Stimulated activated naive CD4-positive, alpha-beta T cell (primary cell): ENCODE measurements at regions not wholly inside any gene's neighbourhood (a gene's known extent, or its start where the extent isn't known, plus 50 kb on each side); places are given as distances from the start of the nearest gene placed in this dataset.
A peak's percentile ranks its signal among the peaks of the same experiment; 100 is the strongest.

Experiments used
- DNase-seq, 6 experiments: peaks; one replicate each; lab custom pipeline; 2025; lab: John Stamatoyannopoulos, UW

GRCh38 chr2:236317938-236318396 lies 53.8 kb upstream of the ASB18 start:
- DNase-seq = no peak

DNA sequence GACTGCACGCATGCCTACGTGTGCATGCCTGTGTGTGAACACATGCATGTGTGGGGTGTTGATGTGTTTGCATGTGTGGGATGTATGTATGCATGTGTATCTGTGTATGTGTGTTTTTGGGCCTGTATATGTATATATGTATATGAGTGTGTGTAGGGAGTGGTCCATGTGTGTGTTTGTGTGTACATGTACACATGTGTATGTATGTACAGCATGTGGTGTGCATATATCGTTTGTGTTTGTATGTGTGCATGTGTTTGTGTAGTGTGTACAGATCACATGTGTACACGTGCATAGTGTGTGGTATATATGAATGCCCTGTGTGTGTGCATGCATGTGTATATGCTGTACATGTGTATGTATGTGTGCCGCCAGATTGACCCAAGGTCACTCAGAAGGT lies 54.2 kb upstream of the ASB18 start:
- no peak for DNase-seq

DNA sequence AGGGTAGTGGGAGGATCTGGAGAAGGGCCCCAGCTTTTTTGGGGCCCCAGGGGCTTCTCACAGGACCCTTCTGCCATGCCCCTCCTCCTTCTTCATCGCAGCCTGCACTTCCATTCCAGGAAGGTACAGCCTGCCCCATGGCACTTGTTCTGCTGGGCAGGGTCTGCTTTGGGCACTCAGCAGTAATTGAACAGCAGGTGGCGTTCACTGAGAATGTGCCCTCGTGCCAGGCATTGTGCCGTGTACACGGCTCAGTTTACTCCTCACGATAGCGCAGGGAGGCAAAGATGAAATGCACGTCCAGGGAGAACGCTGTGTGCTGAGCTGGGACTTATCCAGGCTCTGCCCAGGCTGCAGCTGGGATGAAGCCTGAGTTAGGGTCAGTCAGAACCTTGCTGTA lies 54.8 kb upstream of the ASB18 start:
- DNase-seq = no peak

DNA sequence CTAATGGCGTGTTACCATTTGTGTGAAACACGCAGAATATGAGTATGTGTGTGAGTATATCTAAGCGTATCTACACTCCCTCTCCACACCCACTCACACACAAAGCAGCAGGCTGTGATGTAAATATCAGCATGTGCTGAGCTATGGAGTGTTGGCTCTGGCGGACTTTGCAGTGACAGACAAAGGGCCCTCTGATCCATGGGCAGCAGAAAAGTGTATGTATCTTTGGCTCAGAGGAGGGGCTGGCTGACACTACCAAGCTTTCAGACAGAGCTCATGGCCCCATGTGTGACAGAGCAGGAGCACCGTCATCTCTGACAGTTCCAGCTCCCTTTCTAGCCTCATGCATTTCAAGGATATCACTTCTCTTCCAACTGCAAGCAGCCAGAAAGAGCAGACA lies 57.2 kb upstream of the ASB18 start:
- no peak for DNase-seq

DNA sequence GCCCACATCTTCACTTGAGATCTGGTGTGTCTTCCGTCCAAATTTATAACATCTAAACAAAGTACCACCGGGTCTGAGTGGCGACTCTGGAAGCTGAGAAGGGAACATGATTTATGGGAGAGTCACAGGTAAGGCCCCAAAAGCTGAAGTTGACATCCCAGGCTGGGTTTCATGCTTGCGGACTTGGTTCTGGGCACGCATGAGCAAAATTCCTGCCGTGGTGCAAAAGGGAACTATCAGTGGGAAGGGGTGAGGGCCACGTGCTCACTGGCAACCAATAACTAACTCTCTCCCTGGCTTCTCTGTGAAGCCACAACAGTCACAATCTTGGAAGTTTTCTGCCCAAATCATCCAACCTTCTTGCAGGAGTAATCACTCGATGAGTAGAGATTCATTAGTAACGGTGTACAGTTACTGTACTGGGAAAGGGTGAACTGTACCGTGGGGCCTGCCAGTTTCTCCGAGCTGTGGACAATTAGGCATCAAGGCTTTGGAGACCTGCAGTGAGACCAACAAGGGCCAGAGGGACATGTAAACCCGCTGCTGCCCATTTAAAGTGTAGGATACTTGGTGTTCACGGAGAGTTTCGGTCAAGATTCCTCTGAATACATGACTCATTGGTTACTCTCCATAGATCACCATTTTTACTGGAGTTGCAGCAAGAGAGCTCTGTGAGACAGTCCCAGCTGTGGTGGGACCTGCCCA lies 69.4 kb upstream of the ASB18 start:
- no peak for DNase-seq

DNA sequence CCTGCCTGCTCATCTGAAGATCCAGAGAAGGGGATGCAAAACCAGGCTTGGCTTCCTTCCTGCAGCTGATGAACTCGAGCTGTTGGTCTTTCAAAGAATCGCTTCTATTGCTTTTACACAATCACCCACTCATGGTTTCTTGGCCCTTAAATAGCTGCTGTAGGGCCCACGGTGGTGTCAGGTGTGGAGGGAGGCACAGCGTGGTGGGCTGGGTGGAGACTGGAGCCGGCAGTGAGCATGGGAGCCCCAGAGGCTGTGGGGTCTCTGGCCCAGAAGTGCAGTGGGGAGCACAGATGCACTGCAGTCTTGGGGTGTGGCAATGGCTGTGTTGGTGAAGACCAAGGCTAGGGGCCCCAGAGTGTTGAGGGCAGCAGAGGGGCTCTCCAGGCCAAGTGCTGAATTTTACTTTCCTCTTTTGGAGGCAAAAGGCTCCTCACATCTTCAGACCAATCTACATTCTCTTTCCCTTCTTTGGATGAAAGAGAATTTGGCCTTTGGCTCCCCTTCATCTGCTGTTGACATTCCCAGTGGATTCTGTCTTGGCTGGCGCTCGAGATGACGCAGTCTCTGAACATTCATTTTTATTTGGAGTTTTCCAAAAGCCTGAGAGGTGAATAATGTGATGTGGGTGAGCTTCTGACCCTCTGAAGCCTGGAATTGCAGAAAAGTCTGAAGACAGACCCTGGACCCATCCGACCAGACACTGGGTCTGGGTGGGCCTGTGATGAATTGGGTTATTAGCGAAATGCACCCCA lies 70.1 kb upstream of the ASB18 start:
- peak in 2 of 6 experiments; percentile 3 to 17 for DNase-seq

DNA sequence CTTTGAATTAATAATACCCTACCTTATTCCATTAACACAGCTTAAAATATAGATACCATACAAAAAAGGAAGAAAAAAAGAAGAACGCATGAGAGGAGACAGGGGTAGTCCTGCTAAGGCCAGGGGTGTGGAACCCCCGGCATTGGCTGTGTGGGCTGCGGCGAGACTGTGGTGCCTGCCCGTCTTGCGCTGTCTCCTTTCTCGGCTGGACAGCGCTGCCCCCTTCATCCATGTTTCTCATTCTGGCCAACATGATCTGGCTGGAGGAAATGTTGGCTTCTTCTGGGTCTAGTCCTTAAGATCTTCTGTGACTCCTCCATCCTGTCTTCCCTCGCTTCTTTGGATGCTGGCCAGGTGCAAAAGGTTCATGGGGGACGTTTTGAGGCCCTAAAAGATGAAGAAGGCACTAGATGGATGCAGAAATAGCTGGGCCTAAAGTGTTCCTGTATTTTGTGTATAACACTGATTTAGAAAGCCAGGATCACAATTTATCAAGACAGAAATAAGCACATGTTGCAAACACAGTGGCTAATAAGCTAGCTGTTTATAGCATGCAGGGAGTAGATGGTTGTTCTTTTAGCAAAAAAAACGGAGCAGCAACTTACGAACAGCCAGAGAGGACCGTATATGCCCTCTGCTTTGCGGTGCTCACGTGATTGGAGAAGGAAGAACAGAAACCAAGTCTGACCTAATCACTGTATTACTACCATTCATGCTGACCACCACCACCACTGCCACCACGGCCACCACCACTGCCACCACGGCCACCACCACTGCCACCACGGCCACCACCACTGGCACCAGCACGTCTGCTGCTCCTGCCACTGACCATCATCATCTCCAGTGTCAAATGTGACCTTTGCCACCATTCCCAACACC lies 71.7 kb upstream of the ASB18 start:
- no peak for DNase-seq

- DNase-seq = no peak
These were observed 72.6 kb upstream of the ASB18 start for GRCh38 chr2:236336575-236337464.

- DNase-seq = no peak
These were observed 73.5 kb upstream of the ASB18 start for GRCh38 chr2:236337465-236338325.

DNA sequence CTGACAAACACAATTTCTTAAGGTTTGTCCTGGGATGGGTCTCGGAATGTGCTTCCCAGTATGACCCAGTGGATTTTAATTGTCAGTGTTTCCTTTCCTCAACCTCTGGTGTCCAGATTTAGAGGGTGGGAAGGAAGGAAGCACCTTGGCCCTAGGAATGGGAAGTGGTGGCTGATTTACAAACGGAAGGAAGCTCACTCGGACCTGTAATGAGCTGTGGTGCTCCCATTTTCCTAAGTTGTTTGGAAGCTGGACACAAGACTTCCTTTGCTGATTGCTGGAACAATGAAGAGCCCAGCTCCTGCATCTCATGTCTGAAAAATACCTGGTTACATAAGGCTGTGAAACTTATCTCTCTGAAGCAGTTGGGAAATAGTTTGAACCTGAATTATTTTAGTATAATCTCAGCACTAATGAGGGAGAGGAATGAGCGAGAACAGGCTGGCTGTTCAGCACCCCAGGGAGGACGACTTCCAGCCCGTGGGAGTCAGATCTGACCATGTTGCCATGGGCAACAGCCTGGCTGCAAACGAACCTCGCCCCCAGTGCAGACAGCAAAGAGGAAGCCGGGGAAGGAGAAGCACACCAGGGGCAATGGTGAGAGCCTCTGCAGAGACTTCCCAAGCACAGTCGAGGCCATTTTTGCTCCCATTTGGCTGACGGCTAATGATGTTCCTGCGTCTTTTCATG lies 74.4 kb upstream of the ASB18 start:
- no peak for DNase-seq

GRCh38 chr2:236340251-236340650 lies 76.0 kb upstream of the ASB18 start:
- no peak for DNase-seq

GRCh38 chr2:236341067-236341466 lies 76.9 kb upstream of the ASB18 start:
- no peak for DNase-seq

DNA sequence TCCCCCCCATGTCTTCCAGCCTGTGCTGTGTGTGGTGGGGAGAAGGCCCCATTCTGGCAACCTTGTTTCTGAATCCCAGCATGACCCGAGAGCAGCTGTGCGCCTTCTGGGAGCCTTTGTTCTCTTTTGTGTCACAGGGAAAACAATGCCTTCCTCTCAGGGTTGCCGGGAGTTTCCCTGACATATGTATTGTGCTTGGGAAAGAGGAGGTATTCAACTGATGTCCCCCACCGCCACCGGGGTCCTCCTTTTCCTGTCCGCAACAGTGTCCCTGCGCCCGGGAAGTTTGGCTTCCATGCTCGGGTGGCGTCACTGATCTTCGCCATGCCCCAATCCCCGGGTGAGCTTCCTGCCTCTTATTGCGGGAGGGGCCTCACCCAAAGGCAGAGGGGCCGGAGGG lies 77.5 kb upstream of the ASB18 start:
- DNase-seq = no peak

GRCh38 chr2:236342507-236342906 lies 78.3 kb upstream of the ASB18 start:
- DNase-seq = no peak

DNA sequence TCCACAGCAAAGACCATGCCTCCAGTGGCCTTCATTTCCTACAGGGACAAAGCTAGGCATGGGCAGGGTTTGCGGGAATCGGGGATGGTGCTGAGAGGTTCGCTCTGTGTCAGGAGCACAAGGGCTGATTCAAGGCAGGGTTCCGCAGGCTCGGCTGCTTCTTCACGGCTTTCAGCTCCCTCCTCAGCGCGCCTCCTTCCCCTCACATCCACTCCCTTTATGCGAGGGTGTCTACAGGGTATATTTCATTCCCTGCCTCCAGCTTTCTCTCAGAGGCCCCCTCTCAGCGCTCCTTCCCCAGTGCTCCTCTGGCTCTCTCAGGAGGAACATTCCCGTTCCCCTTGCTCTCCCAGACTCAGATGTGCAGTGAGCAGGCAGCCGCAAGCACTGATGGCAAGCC lies 78.7 kb upstream of the ASB18 start:
- DNase-seq = no peak

GRCh38 chr2:236343400-236344161 lies 79.4 kb upstream of the ASB18 start:
- DNase-seq = peak in 4 of 6 experiments; percentile 6 to 59 (median 52)

DNA sequence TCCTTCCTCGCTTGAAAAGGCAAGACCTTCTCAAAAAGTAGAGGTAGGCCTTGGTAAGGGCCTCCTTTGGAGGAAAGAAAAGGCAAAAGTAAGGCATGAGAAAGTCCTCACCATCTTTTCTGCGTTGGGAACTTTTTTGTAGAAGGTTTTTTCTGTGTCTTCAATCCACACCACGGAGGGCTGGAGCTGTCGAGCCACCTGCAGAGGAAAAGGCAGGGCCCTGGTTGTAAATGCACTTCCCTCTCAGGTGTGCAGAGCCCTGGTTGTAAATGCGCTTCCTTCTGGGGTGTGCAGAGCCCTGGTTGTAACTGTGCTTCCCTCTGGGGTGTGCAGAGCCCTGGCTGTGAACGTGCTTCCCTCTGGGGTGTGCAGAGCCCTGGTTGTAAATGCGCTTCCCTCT lies 80.2 kb upstream of the ASB18 start:
- no peak for DNase-seq

GRCh38 chr2:236345081-236345714 lies 81.0 kb upstream of the ASB18 start:
- DNase-seq = no peak

GRCh38 chr2:236346366-236346765 lies 82.2 kb upstream of the ASB18 start:
- DNase-seq = no peak
